Sigmoid colon (tissue), 3 donors: ENCODE measurements at regions not wholly inside any gene's neighbourhood (a gene's known extent, or its start where the extent isn't known, plus 50 kb on each side); places are given as distances from the start of the nearest gene placed in this dataset.

ENCODE experiments used
- CTCF ChIP-seq, 4 experiments: fragments of 450-650 bp in 3 of 4; fragments of 200-600 bp in 1 of 4; IDR thresholded peaks; one replicate each; pipeline ENCODE4 v1.5.1; 2016 to 2019; ENCODE audit warnings: antibody characterized with exemption in 4 of 4, mild to moderate bottlenecking in 3 of 4, moderate library complexity in 2 of 4
- POLR2A ChIP-seq, 2 donors: fragments of 450-650 bp; IDR thresholded peaks; one replicate each; pipeline ENCODE4 v1.6.1; 2016; ENCODE audit warnings: antibody characterized with exemption in 2 of 2, mild to moderate bottlenecking in 2 of 2, moderate library complexity in 2 of 2

- TF ChIP-seq CTCF (IDR thresholded peaks at IDR 0.05), result no peak
- TF ChIP-seq POLR2A (IDR thresholded peaks at IDR 0.05), result no peak
These were observed 421.0 kb upstream of the CNTN4 start for GRCh38 chr3:1677576-1678156.
